Nephron progenitor cell (in vitro differentiated cells): ENCODE measurements at regions not wholly inside any gene's neighbourhood (a gene's known extent, or its start where the extent isn't known, plus 50 kb on each side); places are given as distances from the start of the nearest gene placed in this dataset.
"Not testable (repeated sequence)": the region's sequence is repeated elsewhere in the genome, so short reads cannot be mapped to it uniquely, and the experiment has no call there.

ENCODE experiments used
- DNase-seq: peaks from one replicate; pipeline ENCODE4 v3.0.0; 2021
- H3K27ac Mint-ChIP-seq: 2 replicates; pipeline ENCODE4 v1.8.0; 2021; ENCODE audit warnings: mild to moderate bottlenecking, moderate library complexity, mixed read lengths
- H3K27me3 Mint-ChIP-seq: 2 replicates; pipeline ENCODE4 v1.8.0; 2021; ENCODE audit warnings: mild to moderate bottlenecking, low read depth, mixed read lengths; ENCODE audit not compliant: poor library complexity
- H3K36me3 Mint-ChIP-seq: 2 replicates; pipeline ENCODE4 v1.8.0; 2021; ENCODE audit warnings: low read depth, mixed read lengths
- H3K4me1 Mint-ChIP-seq: 2 replicates; pipeline ENCODE4 v1.8.0; 2021; ENCODE audit warnings: mixed read lengths
- H3K4me3 Mint-ChIP-seq: 2 replicates; pipeline ENCODE4 v1.8.0; 2021; ENCODE audit warnings: mild to moderate bottlenecking, moderate library complexity, mixed read lengths
- H3K9me3 Mint-ChIP-seq: 2 replicates; pipeline ENCODE4 v1.8.0; 2021; ENCODE audit warnings: mild to moderate bottlenecking, moderate library complexity, mixed read lengths
- TF ChIP-seq, protein P1 (sequence below): fragments of 200-600 bp; sonication (generic); IDR thresholded peaks from 2 replicates; pipeline ENCODE4 v1.5.0; 2021; ENCODE audit warnings: antibody characterized with exemption

- peaks cover 13% of the 10 kb centered on the region for H3K9me3 Mint-ChIP-seq
- no peaks in the 10 kb centered on the region for H3K27me3 Mint-ChIP-seq
- DNase-seq, result no peak
- H3K27ac Mint-ChIP-seq, result no peak overlapping the region
- peaks cover 27% of the 10 kb centered on the region for H3K4me1 Mint-ChIP-seq
- TF ChIP-seq, protein P1, sequence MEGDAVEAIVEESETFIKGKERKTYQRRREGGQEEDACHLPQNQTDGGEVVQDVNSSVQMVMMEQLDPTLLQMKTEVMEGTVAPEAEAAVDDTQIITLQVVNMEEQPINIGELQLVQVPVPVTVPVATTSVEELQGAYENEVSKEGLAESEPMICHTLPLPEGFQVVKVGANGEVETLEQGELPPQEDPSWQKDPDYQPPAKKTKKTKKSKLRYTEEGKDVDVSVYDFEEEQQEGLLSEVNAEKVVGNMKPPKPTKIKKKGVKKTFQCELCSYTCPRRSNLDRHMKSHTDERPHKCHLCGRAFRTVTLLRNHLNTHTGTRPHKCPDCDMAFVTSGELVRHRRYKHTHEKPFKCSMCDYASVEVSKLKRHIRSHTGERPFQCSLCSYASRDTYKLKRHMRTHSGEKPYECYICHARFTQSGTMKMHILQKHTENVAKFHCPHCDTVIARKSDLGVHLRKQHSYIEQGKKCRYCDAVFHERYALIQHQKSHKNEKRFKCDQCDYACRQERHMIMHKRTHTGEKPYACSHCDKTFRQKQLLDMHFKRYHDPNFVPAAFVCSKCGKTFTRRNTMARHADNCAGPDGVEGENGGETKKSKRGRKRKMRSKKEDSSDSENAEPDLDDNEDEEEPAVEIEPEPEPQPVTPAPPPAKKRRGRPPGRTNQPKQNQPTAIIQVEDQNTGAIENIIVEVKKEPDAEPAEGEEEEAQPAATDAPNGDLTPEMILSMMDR, result no peak
- H3K4me3 Mint-ChIP-seq, result no peak overlapping the region
- H3K36me3 Mint-ChIP-seq, result peaks cover 10% of the 10 kb centered on the region
These were observed 345.6 kb downstream of the ADAMTS20 start for GRCh38 chr12:43206396-43206795.

DNA sequence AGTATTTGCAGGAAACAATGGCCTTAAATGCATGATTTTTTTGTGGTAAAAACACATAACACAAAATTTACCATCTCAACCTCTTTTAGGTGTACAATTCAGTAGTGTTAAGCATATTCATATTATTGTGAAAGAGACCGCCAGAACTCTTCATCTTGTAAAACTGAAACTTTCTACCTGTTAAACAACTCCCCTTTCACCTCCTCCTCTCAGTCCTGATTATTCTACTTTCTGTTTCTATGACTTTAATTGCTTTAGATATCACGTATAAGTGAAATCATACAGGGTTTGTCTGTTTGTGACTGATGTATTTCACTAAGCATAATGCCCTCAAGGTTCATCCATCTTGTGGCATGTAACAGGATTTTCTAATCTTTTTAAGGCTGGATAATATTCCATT, 353.4 kb downstream of the ADAMTS20 start:
- no peak overlapping the region for H3K27ac Mint-ChIP-seq
- peaks cover 29% of the 10 kb centered on the region for H3K9me3 Mint-ChIP-seq
- TF ChIP-seq, protein P1, result no peak
- no peaks in the 10 kb centered on the region for H3K4me1 Mint-ChIP-seq
- peaks cover 10% of the 10 kb centered on the region for H3K36me3 Mint-ChIP-seq
- peaks cover 3% of the 10 kb centered on the region for H3K27me3 Mint-ChIP-seq
- DNase-seq, result no peak
- H3K4me3 Mint-ChIP-seq, result no peak overlapping the region

- Mint-ChIP-seq H3K9me3 (peaks cover 39% of the 10 kb centered on the region), H3K4me3 (no peak overlapping the region), H3K27me3 (peaks cover 3% of the 10 kb centered on the region), H3K27ac (no peak overlapping the region), H3K4me1 (no peaks in the 10 kb centered on the region), H3K36me3 (peaks cover 18% of the 10 kb centered on the region)
- TF ChIP-seq, protein P1, result no peak
- DNase-seq, result no peak
These were observed 355.6 kb downstream of the ADAMTS20 start for GRCh38 chr12:43196268-43196907.

DNA sequence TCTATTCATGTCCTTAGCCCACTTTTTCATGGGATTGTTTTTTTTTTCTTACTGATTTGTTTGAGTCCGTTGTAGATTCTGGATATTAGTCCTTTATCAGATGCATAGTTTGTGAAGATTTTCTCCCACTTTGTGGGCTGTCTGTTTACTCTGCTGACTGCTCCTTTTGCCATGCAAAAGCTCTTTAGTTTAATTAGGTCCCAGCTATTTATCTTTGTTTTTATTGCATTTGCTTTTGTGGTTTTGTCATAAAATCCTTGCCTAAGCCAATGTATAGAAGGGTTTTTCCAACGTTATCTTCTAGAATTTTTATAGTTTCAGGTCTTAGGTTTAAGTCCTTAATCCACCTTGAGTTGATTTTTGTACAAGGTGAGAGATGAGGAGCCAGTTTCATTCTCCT, 358.9 kb downstream of the ADAMTS20 start:
- not testable (repeated sequence) for DNase-seq, H3K4me1 Mint-ChIP-seq, H3K4me3 Mint-ChIP-seq, H3K27ac Mint-ChIP-seq, H3K27me3 Mint-ChIP-seq
- Mint-ChIP-seq H3K36me3 (peaks cover 20% of the 10 kb centered on the region), H3K9me3 (peaks cover 52% of the 10 kb centered on the region)

DNA sequence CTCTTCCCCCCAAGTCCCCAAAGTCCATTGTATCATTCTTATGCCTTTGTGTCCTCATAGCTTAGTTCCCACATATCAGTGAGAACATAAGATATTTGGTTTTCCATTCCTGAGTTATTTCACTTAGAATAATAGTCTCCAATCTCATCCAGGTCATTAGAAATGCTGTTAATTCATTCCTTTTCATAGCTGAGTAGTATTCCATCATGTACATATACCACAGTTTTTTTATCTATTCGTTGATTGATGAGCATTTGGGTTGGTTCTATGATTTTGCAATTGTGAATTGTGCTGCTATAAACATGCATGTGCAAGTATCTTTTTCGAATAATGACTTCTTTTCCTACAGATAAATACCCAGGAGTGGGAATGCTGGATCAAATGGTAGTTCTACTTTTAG, 359.6 kb downstream of the ADAMTS20 start:
- H3K4me3 Mint-ChIP-seq, DNase-seq, H3K27me3 Mint-ChIP-seq, H3K27ac Mint-ChIP-seq, H3K4me1 Mint-ChIP-seq: not testable (repeated sequence)
- Mint-ChIP-seq H3K9me3 (peaks cover 57% of the 10 kb centered on the region), H3K36me3 (peaks cover 20% of the 10 kb centered on the region)

DNA sequence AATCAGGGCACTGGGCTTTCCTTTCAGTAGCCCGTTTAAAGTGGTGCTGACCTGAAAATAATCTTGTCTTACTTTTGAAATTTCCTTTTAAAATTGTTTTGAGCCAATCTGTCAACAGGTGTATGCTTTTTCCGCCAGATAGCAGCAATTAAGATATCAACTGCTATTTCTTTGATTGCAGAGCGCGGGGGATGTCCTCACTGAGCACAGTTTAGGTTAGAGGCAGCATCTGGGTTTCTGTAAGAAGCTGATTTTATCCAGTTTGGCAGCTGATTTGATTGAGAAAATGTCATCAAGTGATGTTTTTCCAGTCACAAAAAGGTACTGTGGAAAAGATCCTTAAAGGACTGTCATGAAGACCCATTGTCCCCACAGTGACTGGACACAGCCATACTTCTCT, 371.8 kb downstream of the ADAMTS20 start:
- Mint-ChIP-seq H3K4me1 (no peaks in the 10 kb centered on the region), H3K27ac (no peak overlapping the region), H3K4me3 (no peak overlapping the region), H3K36me3 (peaks cover 19% of the 10 kb centered on the region), H3K27me3 (peaks cover 3% of the 10 kb centered on the region), H3K9me3 (peaks cover 47% of the 10 kb centered on the region)
- DNase-seq, result no peak
- TF ChIP-seq, protein P1, result no peak

DNA sequence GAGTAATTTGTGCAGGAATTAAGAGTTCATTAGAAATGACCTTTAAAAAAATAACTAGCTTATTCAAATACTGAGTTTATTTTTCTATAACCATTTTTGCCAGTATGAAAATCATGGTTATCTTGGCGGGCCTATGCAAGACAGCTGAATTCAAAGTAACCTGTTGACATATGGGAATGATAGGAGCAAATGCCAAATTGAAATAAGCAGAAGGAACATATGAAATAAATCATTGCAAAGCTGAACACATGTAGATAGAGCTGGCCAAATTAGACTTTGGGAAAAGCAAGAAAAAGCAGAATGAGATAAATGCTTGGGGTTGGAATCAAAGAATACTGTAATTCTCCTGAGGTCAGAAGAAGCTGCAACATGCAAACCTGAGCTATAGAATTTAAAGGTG, 372.5 kb downstream of the ADAMTS20 start:
- H3K4me1 Mint-ChIP-seq, result no peaks in the 10 kb centered on the region
- DNase-seq, result no peak
- peaks cover 3% of the 10 kb centered on the region for H3K27me3 Mint-ChIP-seq
- no peak overlapping the region for H3K27ac Mint-ChIP-seq
- H3K9me3 Mint-ChIP-seq, result peaks cover 47% of the 10 kb centered on the region
- TF ChIP-seq, protein P1, result no peak
- peaks cover 19% of the 10 kb centered on the region for H3K36me3 Mint-ChIP-seq
- H3K4me3 Mint-ChIP-seq, result no peak overlapping the region
